PFSK-1 (cell line): ENCODE measurements at regions not wholly inside any gene's neighbourhood (a gene's known extent, or its start where the extent isn't known, plus 50 kb on each side); places are given as distances from the start of the nearest gene placed in this dataset.

Experiments
- FOXP2 ChIP-seq: optimal IDR thresholded peaks from 2 replicates; pipeline ENCODE3; 2011; ENCODE audit warnings: borderline replicate concordance, control low read depth, inconsistent platforms; ENCODE audit not compliant: insufficient read depth; ENCODE audit errors: extremely low read length, extremely low read depth
- POLR2AphosphoS5 ChIP-seq: IDR thresholded peaks from 2 replicates; pipeline ENCODE4 v1.6.1; 2012; ENCODE audit warnings: low read depth, mild to moderate bottlenecking, control low read depth, low read length, moderate library complexity
- REST ChIP-seq, 2 experiments: IDR thresholded peaks; 2 replicates each; pipeline versions ENCODE4 v1.6.1 to v1.8.0; 2011 to 2012; ENCODE audit warnings: low read depth in 2 of 2, low read length in 2 of 2, control low read depth in 1 of 2, inconsistent platforms in 1 of 2, mild to moderate bottlenecking in 1 of 2, moderate library complexity in 1 of 2; ENCODE audit not compliant: insufficient read depth in 1 of 2
- SIN3A ChIP-seq: IDR thresholded peaks from 2 replicates; pipeline ENCODE4 v1.6.1; 2012; ENCODE audit warnings: mild to moderate bottlenecking, low read length, moderate library complexity, borderline replicate concordance; ENCODE audit not compliant: insufficient read depth
- TAF1 ChIP-seq: IDR thresholded peaks from 2 replicates; pipeline ENCODE4 v1.6.1; 2012; ENCODE audit warnings: low read length, control low read depth, borderline replicate concordance; ENCODE audit not compliant: insufficient read depth

GRCh38 chr5:96198356-96199058 is 234.5 kb downstream of the PCSK1 start:
- TF ChIP-seq FOXP2 (no peak), POLR2AphosphoS5 (no peak), REST (IDR thresholded peaks at IDR 0.05; ENCODE audit: insufficient read depth in 1 of 2, low read depth in 2 of 2, low read length in 2 of 2) (no peak), TAF1 (no peak), SIN3A (no peak)

GRCh38 chr5:96197347-96197746 is 235.7 kb upstream of the ELL2 start:
- TF ChIP-seq FOXP2, result no peak
- no peak for TF ChIP-seq TAF1
- TF ChIP-seq SIN3A, result no peak
- TF ChIP-seq POLR2AphosphoS5, result no peak

- TF ChIP-seq SIN3A (no peak), TAF1 (no peak), POLR2AphosphoS5 (no peak), REST (IDR thresholded peaks at IDR 0.05; ENCODE audit: insufficient read depth in 1 of 2, low read depth in 2 of 2, low read length in 2 of 2) (no peak), FOXP2 (no peak)
These were observed 235.2 kb upstream of the ELL2 start for GRCh38 chr5:96196890-96197289.

- TF ChIP-seq REST (IDR thresholded peaks at IDR 0.05; ENCODE audit: insufficient read depth in 1 of 2, low read depth in 2 of 2, low read length in 2 of 2), result no peak
- no peak for TF ChIP-seq FOXP2
- no peak for TF ChIP-seq POLR2AphosphoS5
- no peak for TF ChIP-seq TAF1
- no peak for TF ChIP-seq SIN3A
These were observed 234.8 kb upstream of the ELL2 start for GRCh38 chr5:96196407-96196806.

- TF ChIP-seq FOXP2, result no peak
- no peak for TF ChIP-seq TAF1
- no peak for TF ChIP-seq REST (IDR thresholded peaks at IDR 0.05; ENCODE audit: insufficient read depth in 1 of 2, low read depth in 2 of 2, low read length in 2 of 2)
- no peak for TF ChIP-seq SIN3A
These were observed 233.5 kb upstream of the ELL2 start for GRCh38 chr5:96195123-96195522.
